ENCODE measurements at regions not wholly inside any gene's neighbourhood (a gene's known extent, or its start where the extent isn't known, plus 50 kb on each side); places are given as distances from the start of the nearest gene placed in this dataset.
"Not testable (repeated sequence)": the region's sequence is repeated elsewhere in the genome, so short reads cannot be mapped to it uniquely, and the experiment has no call there.

- DNase-seq, result no peak
These were observed 112.5 kb upstream of the ASB18 start for GRCh38 chr2:236376566-236377244.

DNA sequence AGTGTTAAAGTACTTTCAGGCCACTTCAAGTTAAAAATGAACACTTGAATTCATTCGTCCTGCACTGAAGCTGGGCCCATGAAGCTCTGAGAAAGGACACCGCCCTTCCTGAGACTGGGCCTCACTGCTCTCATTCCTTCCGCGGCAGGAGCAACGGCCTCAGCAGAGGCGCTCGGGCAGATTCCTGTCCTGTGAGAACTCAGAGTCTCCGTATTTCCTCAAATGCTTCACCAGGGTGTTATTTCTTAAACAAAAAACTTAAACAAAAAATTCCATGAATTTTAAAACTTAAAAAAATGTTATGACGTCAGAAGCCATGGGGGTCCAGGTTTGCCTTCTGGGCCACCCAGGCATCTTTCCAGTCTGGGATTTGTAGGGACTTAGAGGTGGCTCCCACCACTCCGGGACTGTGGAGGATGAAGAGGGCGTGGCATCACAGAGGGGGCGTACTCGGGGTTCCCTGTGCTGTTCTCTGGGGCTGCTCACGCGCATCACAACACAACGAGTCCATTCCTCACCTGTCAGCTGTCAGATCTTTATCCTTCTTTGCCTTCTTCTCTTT lies 115.9 kb upstream of the ASB18 start:
- no peak for DNase-seq

DNA sequence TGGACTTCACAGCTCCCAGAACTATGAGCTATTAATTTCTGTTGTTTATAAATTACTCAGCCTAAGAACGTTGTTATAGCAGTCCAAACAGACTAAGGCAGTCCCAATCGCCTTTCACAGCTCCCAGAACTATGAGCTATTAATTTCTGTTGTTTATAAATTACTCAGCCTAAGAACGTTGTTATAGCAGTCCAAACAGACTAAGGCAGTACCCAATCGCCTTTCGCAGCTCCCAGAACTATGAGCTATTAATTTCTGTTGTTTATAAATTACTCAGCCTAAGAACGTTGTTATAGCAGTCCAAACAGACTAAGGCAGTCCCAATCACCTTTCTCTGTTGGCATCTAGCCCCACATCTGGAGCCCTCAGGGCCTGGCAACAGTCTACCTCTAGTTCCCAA lies 117.0 kb upstream of the ASB18 start:
- DNase-seq, result not testable (repeated sequence)

GRCh38 chr2:236389284-236390216 lies 125.3 kb upstream of the ASB18 start:
- not testable (repeated sequence) for DNase-seq

GRCh38 chr2:236393101-236393500 lies 128.9 kb upstream of the ASB18 start:
- no peak for DNase-seq

- DNase-seq, result no peak
These were observed 129.4 kb upstream of the ASB18 start for GRCh38 chr2:236393581-236393980.

DNA sequence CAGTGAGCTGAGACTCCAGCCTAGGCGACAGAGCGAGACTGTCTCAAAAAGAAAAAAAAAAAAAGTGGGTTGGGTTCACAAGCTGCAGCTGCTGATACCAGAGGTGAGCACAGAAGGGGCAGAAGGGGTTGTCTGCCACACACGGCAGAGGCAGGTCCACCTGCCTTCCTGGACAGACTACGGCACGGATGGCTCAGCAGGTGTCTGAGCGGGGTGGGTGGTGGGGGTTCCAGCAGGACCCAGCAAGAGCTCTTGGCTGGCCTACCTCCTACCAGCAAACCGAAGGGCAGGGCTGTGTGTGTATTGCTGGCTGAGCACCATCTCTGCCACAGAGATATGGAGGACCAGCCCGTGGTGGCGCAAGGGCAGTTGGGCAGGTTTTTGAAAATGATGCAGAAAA lies 130.4 kb upstream of the ASB18 start:
- DNase-seq, result no peak

DNA sequence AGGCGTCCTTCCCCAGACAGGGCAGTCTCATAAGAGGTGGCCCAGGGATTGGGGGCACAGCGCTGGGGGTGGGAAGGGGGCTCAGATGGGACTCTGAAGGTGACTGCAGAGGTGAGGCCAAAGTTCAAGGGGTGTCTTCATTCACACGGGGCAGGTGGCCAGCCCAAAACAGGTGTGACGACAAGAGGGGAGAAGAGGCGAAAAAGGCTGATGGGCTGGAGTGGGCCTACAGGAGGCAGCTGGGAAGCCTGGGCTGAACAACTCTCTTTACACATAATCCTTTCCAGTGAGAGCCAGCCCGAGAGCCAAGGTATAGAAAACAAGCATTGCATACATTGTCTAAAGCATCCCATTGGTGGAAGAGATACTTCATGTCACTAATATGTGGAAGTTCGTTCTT lies 130.9 kb upstream of the ASB18 start:
- no peak for DNase-seq

DNA sequence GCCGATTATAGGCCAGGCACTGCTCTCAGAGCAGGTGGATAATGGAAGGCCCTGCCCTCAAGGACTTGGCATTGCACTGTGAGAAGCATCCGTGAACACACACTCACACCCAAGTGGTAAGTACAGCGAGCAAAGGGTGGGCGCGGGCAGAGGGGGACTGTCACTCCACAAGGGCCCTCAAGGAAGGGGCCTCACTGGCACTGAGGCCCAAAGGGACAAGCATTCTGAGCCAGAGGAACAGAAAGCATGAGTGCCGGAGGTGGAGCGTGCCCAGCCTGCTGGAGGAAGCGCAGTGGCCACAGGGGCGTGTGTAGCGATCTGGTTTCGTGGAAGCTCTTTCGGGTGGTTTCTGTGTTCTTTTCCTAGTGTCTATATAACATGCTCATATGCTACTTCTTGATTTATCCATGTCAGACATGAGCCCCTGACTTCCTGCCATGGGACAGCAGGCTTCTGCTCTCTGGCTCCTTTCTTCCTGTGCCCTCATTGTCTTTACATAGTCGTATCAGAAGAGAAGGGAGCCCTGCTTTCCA lies 132.7 kb upstream of the ASB18 start:
- DNase-seq, result no peak

DNA sequence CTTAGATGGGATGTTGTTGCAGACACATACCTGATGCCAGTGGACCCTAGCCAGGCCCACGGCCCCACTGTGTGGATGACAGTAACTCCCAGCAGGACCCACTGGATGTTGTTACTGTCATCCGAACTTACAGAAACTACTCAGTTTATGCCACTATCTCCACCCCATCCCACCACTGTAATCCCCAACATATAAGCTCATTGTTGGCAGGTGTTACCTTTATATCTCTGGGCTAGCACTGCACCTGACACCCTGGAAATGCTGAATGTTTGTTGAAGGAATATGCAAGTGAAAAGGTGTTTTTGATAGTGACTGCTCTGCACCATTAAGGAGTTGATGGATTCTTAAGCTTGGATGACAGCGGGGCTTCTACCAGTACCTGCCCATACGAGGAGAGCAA lies 133.5 kb upstream of the ASB18 start:
- no peak for DNase-seq

DNA sequence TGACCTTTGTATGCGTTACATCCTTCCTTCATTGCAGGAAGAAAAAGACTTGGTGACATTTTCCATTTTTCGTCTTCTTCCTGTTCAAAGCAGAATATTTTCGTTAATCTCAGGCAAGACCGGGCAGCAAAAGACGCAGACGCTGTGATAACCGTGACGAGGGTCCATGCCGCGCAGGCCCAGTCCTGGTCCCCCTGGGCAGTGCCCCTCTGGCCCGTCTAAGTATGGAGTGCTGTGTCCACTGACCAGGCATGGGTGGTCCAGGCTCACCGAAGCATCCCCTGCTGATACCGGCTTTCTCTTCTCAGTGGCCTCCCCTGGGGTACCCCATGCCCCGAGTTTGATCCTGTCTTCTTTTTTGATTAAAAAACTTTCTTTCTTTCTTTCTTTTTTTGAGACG lies 135.2 kb upstream of the ASB18 start:
- DNase-seq, result no peak

DNA sequence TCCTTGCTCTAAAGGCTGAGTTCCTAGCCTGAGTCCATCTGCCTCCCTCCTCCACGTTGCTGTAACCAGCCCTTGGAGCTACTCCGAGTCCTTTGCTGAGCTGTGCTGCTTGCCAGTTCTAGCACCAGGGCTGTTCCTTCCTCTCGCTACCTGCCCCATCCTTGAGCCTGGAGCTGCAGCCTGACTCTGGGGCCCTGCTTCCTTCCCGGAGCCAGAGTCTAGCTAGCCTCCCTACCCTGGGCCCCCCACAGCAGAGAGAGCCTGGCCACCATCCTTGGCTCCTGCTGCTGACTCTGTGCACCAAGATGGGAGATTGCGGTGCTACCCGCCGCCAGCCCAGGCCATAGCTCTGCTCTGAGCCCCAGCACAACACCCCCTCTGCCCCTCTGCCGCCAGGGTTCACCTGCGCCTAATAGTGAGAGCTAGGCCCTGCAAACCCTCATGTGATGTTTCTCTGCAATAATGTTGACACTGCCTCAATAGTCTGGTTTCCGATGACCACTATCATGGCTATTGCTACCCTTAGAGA lies 135.9 kb upstream of the ASB18 start:
- DNase-seq, result no peak

- no peak for DNase-seq
These were observed 136.6 kb upstream of the ASB18 start for GRCh38 chr2:236400594-236401360.

GRCh38 chr2:236402033-236402790 lies 138.0 kb upstream of the ASB18 start:
- DNase-seq, result no peak

DNA sequence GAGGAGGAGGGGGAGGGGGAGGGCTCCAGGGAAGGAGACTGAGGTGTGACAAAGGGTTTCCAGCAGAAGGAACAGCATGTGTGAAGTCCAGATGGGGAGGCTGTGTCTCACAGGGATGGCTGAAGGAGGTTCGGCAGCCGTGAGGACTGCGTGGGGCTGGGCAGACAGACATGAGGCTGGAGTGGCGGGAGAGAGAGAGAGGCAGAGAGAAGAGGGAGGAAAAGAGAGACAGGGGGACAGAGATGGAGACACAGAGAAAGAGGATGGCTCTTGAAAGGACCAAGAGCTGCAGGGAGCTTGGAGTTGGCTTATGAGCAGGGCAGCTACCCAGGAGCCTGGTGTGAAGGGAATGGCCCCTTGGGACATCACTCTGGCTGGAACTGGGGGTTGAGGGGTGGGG lies 138.9 kb upstream of the ASB18 start:
- DNase-seq, result no peak

GRCh38 chr2:236403811-236404210 lies 139.6 kb upstream of the ASB18 start:
- no peak for DNase-seq

DNA sequence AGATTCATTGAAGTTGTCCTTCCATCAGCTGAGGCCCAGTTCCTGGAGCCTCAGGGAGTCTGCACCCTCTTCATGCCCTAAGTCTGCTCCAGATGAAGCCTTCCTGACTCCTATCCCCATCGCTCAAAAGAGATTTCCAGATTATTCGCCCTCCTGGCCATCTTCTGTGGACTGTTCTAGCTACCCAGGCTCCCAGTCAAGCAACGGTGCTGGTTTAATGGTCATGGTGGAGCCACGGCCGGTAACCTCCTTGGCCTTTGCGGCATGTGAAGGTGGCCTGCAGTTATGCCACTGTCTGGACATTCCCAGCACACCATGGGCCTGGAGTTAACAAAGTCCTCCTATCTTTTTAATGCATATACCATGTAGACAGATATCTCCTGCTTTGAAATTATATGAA lies 140.1 kb upstream of the ASB18 start:
- DNase-seq, result no peak

GRCh38 chr2:236405357-236405756 lies 141.2 kb upstream of the ASB18 start:
- no peak for DNase-seq

DNA sequence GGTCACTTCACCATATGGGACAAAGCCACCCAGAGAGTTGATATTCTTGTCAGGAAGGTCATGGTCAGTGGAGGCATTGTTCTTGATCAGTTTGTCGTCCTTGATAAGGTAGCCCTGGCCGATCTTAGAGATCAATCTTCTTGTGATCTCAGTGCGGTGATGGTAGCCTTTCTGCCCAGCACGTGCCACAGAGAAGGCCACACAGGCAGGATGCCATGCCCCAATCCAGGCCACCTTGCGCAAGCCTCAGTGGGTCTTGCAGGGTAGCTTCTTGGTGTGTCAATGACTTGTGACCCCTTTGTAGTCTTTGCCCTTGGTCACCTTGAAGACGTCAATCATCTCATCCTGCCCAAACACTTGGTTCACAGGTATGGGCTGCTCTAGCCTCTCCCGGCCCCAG lies 143.9 kb upstream of the ASB18 start:
- no peak for DNase-seq

- no peak for DNase-seq
These were observed 144.6 kb upstream of the ASB18 start for GRCh38 chr2:236408786-236409185.

DNA sequence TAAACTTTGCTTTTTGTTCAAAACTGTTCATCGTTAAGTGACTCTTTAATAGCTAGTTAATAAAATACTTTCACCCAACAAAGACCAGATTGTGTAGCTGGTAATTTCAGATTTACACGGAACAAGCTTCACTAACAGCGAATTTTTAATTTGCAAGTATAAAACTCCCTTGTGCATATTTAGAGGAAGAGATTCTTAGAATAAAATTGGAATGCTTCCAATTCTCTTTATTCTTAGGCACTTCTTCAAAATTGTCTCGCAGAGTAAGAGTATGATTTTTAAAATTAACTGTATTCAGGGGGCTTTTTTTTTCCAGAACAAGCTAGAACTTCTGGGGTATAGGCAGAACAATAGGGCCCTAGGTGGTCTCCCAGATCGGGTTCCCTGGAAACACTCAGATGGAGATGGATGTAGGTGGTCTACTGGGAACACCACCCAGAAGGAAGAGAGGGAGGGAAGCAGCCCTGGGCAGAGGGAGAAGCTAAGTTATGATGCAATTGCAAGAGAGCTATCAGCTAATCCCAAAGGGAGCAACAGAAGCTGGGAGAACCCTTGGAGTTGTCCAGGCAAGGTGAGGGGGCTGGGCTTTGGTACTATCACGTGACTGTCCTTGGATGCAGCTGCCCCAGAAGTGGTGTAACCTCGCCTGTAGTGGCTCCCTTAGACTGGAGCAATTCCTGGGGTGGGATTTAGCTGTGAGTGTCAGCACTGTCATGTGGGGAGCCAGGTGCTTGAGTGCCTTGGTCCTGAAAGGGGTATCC lies 151.7 kb upstream of the ASB18 start:
- DNase-seq, result no peak
